Prostate gland (tissue), 2 donors: ENCODE measurements at regions not wholly inside any gene's neighbourhood (a gene's known extent, or its start where the extent isn't known, plus 50 kb on each side); places are given as distances from the start of the nearest gene placed in this dataset.

Experiments
- CTCF ChIP-seq, 4 experiments: fragments of 200-600 bp in 2 of 4; fragments of 450-650 bp in 2 of 4; sonication (generic) in 2 of 4; IDR thresholded peaks; 1 replicate in 3 of 4; 2 replicates in 1 of 4; pipeline ENCODE4 v1.5.1; 2016 to 2019; ENCODE audit warnings: antibody characterized with exemption in 4 of 4, mild to moderate bottlenecking in 2 of 4, moderate library complexity in 2 of 4
- POLR2AphosphoS5 ChIP-seq: sonication (generic); formaldehyde crosslinking; IDR thresholded peaks from one replicate; pipeline ENCODE4 v1.6.1; 2017; ENCODE audit warnings: antibody characterized with exemption

GRCh38 chr18:14959550-14959949 is 211.6 kb downstream of the ANKRD30B start:
- no peak for TF ChIP-seq CTCF (IDR thresholded peaks at IDR 0.05)
- TF ChIP-seq POLR2AphosphoS5 = no peak
